Middle frontal gyrus (tissue), 1 donor: ENCODE measurements at regions not wholly inside any gene's neighbourhood (a gene's known extent, or its start where the extent isn't known, plus 50 kb on each side); places are given as distances from the start of the nearest gene placed in this dataset.
"Not testable (repeated sequence)": the region's sequence is repeated elsewhere in the genome, so short reads cannot be mapped to it uniquely, and the experiment has no call there.

Experiments used
- DNase-seq: peaks from one replicate; pipeline ENCODE4 v3.0.0-alpha.2; 2015; ENCODE audit warnings: low spot score; ENCODE audit errors: extremely low spot score

DNA sequence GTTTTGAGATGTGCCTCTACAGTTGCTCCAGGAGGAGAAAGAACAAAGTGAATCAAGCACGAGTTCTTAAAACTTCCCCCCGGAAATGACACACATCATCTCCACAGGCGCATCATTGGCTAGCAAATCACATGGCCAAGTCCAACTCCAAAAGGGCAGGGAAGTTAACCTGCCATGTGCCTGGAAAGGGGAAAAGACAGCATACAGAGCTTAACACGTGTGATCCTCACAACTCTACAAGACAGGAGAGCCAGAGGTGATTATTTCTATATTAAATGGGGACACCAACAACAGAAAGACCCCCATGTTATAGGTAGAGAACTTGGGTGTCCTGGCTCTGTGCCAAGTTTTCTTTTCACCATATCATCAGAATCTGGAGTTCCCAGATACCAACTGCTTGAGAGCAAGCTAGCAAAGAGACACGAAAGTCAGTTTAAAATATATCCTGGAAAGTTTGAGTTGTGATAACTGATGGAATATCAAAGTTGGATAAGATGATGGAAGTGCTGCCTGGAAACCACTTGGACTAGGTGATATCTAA is 871.1 kb downstream of the UQCRFS1 start:
- DNase-seq = no peak

DNA sequence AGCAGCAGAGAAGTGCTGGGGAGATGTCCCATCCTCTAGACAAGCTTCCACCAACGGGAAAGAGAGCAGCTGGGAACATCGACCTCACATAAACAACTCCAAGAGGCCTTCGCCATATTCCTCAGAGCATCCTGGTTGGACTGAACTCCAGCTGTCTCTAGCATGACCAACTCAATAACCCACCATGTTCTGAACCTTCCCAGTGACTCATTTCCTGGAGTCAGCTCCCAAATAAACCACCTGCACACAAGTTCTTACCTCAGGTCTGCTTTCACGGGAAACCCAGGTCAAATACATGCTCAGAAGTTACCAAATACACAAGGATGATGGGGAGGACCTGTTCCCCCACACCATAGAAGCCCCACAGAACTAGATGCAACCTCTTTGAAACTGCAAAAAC is 878.5 kb downstream of the UQCRFS1 start:
- DNase-seq = no peak

DNA sequence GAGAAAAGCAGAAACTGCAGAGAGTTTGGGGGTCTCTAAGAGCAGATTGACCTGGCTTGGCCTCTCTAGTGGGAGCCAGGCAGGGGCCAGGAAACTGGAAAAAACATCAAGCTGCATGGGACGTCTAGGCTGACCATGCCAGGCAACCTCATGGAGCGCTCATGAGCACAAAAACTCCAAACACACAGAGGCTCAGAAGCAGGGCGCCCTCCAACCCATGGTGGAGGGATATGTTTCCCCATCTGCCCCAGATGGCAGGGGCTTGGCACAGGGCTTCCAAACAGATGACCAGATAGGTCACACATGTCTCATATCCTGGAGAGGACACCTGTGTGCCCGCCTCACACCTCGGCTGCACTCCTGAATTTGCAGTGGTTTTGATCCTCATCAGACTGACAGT is 879.0 kb downstream of the UQCRFS1 start:
- DNase-seq = no peak

DNA sequence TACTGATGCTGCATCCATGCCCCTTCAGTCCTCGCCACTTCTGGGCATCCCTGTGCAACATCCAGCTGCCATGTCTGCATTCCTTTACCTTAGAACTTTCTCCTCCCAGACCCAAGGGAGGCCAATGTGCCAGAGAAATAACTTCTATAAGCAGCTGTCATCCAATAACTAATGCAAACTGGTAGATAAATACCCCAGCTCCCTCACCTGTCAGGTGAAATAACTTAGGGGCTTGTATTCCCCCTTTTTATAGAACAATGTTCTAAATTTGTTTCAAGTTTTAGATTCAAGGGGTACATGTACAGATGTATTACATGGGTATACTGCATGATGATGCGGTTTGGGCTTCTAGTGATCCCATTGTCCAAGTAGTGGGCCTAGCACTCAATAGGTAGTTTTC is 880.1 kb downstream of the UQCRFS1 start:
- DNase-seq = no peak

DNA sequence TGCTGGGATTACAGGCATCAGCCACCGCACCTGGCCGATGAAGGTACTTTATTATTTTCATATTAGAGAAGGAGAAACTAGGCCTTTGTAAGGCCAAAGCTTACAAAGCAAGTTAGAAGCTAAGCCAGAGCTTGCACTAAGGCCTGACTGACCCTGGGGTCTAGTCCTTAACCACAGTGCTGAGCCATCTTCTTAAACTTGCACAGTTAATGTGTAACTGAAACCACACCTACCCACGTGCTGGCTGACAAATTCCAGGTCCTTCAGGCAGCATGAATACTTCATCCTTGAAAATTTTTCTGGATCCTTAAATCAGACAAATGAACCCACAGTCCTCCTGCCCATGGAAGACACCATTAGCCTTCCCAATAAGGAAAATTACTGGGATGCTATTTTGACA is 880.6 kb downstream of the UQCRFS1 start:
- DNase-seq = no peak

DNA sequence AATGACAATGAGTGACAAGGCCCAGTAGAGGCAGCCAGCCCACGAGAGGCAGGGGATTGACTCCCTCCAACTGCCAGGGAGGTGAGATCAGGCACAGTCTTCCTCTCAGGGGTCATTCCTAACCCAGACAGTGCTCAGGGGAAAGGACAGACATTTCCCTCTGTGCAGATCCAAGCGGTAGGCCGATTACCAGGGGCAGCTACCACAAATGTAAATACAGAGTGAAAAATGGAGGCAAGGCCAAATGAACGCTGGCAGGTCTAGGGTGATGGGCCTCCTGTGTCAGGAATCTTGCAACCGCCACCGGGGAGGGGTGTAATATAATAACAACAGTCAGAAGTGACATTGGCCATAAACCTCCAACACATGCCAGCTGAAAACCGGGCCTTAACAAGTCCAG is 881.4 kb downstream of the UQCRFS1 start:
- DNase-seq = no peak

DNA sequence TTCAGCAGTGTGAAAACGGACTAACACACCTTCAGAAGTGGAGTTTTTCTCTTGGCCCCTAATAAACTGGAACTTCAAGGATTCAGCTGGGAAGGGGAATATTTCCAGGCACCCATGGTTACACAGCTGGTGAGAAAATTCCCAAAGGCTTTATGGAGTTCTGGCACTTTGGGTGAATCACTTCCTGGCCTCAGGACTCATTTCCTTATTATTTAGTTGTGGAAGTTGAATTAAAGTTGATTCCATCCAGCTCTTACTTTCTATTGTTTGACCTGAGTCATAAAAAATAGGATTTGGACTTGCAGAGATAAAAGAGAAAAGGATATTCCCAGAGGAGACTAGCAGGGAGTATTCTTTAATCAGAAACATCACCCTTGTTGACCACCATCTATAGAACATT is 882.1 kb downstream of the UQCRFS1 start:
- DNase-seq = no peak

DNA sequence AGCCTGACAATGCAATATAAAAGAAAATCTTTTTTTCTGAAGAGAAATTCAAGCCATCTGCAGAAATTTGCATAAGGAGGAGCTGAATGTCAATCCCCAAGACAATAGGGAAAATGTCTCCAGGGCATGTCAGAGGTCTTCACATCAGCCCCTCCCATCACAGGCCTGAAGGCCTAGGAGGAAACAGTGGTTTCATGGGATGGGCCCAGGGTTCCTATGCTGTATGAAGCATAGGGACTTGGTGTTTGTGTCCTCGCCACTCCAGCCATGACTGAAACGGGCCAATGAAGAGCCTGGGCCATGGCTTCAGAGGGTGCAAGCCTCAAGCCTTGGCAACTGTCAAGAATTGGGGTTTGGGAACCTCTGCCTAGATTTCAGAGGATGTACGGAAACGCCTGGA is 883.5 kb downstream of the UQCRFS1 start:
- DNase-seq = no peak

DNA sequence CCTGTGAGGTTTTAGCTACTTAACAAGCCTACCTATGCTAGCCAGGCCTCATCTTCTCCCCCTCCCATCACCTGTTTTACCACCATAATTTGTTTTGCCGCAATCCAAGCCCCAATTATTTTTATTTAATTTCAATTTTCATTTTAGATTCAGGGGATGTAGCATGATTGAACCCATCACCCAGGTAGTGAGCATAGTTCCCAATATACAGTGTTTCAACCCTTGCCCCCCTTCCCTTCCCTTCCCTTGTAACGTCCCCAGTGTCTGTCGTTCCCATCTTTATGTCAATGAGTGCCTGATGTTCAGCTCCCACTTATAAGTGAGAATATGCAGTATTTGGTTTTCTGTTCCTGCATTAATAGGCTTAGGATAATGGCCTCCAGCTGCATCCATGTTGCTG is 885.0 kb downstream of the UQCRFS1 start:
- no peak for DNase-seq

DNA sequence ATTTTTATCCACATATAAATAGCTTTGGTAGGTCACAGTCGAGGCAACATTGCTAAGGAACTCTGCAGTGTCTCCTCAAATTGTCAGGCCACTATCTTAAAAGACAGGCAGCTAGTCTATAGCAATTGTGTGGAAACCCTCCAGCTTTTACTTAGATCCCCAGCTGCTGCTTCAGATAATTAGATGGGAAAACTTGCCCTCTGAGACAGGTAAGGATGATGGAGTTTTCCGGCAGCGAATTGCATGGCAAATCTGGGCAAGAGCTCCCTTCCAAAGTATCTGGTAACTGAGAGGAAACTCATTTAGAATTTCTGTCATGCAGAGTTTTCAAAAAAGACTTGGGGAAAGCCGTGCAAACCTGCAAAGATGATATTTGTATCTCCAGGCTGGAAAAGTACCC is 886.2 kb downstream of the UQCRFS1 start:
- DNase-seq = no peak

DNA sequence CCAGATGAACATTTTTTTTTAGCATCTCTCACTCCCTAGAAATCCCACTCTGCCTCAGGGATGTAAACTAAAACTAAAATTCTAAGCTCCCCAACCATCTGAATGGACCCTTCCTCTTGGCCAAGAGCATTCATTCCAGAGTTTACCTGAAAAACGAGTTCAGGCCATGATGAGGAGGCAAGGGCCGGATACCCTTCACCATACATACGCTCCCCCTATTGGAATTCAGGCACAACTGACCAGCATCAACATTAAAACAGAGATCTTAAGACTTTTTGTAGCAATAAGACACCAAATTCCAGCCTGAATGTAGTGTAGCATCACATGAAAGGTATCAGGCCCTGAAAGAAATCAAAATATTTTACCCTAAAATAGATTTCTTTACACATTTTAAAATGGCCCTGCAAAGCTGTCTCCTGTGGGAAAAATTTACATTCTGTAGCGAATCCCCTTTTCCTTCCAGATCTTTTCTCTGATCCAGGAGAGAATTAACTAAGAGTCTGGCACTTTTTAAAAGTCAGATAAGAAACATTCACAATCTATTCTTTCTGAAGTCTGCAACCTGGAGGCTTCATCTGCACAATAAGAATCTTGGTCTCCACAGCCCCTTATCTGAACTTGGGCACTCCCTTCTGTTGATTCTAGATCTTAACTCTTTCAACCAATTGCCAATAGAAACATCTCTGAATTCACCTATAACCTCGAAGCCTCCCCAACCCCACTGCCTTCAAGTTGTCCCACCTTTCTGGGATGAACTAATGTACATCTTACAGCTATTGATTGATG is 888.5 kb downstream of the UQCRFS1 start:
- no peak for DNase-seq

DNA sequence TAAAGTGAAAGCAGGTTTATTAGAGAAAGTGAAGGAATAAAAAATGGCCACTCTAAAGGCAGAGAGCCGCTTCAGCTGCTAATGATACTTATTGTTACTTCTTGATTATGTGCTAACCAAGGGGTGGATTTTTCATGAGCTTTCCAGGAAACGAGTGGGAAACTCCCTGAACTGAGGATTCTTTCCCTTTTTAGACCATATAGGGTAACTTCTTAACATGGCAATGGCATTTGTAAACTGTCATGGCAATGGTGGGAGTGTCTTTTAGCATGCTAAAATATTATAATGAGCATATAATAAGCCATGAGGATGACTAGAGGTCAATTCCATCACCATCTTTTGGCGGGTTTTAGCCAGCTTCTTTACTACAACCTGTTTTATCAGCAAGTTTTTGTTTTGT is 890.0 kb downstream of the UQCRFS1 start:
- no peak for DNase-seq

DNA sequence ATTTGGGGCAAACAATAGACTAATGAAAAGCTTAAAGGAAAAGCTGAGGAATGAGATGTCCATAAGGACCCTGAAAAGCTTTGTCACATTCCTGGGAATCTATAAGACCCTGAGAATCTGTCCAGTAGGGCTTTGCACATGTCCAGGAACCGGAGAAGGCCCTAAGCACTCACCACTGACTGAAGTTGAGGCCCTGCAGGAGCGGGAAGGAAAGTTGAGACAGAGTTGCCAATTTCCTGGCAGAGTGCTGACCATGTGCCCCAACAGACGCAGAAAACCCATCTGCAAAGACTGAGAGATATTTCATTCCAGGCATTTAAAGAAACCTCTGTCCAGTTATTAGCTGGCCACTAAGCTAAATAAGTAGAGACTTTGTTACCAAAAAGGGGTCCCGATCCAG is 890.5 kb downstream of the UQCRFS1 start:
- no peak for DNase-seq

DNA sequence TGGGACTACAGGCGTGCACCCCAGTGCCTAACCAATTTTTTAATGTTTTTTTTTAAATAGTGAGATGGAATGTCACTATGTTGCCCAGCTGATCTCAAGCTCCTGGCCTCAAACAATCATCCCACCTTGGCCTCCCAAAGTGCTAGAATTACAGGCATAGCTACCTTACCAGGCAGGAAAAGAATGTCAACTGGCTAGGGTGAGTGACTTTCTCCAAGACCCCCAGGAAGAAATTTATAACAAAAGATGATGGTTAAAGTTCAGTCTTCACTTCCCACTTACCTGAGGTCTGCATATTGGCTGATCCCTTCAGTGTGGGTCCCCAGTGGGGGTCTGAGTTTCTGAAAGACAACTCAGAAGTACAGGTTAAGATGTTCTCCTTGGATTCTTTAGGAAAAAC is 893.0 kb downstream of the UQCRFS1 start:
- no peak for DNase-seq

DNA sequence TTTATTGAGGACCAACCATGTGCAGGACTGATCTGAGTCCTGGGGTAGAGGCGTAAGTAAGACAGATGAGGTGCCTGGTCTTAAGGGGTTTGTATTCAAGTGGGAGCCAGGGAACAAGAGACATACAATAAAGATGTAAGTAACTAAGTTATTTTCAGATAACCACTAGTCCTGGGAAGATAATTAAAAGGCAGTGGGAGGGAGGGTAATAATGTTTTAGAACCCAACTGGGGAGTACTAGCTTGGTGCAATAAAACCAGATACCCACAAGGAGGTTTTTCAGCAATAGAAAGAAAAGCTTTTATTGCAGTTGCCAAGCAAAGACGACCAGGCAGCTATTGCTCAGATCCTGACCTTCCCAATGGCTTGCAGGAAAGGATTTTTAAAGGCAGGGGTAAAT is 893.7 kb downstream of the UQCRFS1 start:
- no peak for DNase-seq

DNA sequence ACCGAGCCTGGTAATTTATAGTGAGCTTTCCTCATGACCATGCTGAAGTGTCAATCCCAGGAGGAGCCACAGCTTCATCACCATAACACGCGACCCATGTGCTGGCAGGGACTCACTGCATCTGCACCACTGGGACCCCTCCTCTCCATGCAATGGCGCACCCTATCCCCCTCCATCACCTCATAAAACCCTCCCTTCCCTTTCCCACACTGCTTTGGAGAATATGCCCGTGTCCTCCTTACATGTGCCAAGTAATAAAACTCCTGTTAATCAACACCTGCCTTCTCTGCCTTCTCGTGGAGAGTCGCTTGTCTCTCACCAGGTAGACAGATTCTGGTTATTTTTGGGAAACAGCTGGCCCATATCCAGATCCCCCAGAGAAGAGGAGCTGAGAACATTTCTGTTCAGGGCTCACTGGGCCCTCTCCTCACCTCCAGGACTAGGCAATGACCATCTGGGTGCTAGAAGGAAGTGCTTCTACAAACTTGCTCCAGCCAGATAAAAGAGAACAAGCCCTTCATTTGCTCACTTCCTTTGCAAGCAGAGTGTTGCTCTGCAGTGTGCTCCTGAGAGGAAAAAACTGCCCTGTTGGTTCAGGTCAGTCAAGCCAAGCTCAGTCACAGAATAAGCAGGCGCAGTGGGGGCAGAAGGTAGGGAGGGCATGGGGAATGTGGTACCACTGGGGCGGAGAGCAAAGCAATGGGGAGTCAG is 894.3 kb downstream of the UQCRFS1 start:
- DNase-seq = no peak

DNA sequence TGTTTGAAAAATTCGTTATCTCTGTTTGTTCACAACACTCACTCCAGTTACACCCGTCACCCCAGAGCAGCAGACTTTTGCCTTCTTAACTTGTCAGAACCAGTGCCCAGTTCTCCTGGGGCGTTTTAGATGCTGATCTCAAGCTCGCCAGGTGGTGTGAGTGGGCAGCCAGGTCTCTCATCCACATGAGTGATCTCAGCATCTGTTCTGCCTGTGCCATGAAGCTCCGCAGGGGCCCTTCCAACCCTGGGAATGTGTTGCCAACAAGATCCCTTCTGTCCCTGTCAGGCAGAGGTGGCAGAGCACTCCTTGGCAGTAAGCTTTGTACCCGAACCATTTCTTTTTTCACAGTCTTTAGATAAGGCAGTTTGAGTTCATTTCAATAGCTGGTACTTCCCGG is 896.5 kb downstream of the UQCRFS1 start:
- DNase-seq = no peak

DNA sequence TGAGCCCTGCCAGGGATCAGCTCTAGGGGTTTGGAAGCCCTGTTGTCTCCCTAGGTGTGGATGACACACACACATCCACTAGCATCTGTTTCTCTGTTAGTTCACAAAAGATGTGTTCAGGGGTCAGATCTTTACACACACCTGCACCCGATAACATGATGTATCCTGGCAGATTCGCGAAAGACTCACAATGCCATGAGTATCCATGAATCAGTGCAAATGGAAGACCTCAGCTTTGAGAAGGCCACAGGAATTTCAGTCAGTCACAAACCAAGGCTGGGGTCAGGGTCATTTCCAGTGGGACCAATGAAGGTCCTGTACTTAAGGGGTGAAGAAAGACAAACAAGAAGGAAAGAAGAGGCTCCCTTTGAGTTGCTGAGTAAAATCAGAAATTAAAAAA is 898.2 kb downstream of the UQCRFS1 start:
- DNase-seq = no peak

DNA sequence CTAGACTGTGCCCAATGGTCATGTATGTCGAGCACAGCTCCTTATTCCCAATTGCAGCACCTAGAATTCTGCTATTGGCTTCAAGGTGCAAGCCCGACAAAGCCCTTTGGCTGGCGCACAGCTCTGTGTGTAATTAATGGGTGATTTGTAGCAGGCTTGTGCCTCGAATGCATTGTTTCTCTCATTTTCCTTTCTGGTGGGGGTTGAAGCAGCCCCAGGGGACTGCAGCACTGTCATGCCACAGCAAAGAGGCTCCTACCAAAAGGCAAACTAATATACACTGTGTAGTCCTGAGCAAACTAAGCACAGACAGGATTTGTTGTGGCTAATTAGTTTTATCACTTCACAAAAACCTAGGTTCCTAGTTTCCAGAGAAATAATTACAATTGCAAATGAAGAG is 898.7 kb downstream of the UQCRFS1 start:
- no peak for DNase-seq

DNA sequence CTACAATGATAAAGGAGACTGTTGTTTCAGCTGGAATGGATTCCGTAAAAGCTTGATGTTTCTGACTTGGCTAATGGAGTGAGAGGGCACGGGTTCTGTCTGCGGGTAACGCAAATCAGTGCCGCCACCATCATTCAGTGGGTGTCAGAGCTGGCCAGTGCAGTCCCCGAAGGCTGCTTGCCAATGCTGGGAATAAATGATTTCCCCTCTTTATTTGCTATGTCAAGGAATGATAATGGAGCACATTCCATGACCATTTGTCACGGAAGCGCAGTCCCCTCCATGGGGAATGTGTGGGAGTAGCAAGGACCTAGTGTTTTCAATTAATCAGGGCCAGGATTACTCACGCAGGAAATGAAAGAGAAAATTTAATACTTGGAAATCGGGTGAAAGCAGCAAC is 899.3 kb downstream of the UQCRFS1 start:
- DNase-seq = no peak

DNA sequence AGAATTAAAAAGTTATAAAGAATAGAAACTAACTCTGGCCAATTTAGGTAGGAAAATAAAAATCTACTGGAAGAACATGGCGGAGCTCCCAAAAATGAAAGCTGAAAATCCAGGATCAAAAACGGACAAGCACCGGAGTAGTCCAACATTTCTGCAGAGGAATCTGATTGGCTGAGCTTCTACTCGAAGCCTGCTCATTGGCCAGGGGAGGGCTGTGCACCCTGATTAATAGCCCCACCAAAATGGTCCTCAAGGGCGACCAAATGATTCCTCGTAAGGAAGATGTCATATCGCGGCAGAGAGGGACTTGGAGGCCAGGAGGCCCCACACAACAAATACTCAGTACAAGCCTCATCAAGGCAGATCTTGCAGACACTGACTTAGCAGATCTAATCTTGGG is 900.7 kb downstream of the UQCRFS1 start:
- DNase-seq = no peak

DNA sequence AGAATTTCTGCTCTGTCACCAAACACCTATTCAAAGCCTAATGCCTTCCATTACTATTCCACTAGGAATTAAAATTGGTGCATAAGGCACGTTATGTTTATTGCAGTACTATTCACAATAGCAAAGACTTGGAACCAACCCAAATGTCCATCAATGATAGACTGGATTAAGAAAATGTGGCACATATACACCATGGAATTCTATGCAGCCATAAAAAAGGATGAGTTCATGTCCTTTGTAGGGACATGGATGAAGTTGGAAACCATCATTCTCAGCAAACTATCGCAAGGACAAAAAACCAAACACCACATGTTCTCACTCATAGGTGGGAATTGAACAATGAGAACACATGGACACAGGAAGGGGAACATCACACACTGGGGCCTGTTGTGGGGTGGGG is 902.1 kb downstream of the UQCRFS1 start:
- DNase-seq = not testable (repeated sequence)

DNA sequence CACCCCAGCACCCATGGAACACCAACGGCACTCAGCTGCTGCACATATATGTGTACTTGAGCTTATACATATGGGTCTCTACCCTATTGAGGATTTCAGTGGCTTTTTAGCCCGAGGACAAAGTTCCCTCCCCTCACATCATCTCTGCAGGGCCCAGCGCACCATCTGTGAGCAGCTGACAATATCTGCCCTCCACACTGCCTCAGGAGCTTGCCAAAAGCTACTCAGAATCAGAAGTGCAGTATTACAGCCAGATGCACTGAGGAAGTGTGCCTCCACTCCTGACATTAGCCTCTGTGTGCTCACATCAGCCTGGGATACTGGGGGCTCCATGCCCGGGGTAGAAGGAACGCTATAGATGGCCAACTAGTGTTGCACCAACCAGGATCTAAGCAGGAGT is 903.9 kb downstream of the UQCRFS1 start:
- DNase-seq = no peak
